HEK293T (cell line): ENCODE measurements at regions not wholly inside any gene's neighbourhood (a gene's known extent, or its start where the extent isn't known, plus 50 kb on each side); places are given as distances from the start of the nearest gene placed in this dataset.

Experiments used
- CTCF ChIA-PET: fragments of 350-600 bp; formaldehyde crosslinking; extraction: SDS; loops from one replicate; lab custom pipeline; 2021; ENCODE audit warnings: antibody characterized with exemption, inconsistent platforms; lab: Yijun Ruan, JAX
- POLR2A ChIA-PET: fragments of 350-600 bp; formaldehyde crosslinking; extraction: SDS; loops from one replicate; lab custom pipeline; 2020; ENCODE audit warnings: antibody characterized with exemption, inconsistent platforms; lab: Yijun Ruan, JAX
- DNase-seq: peaks from one replicate; pipeline ENCODE4 v3.0.0; 2012; ENCODE audit warnings: mixed read lengths; ENCODE audit errors: extremely low spot score
- ARNT ChIP-seq: fragments of 450-650 bp; IDR thresholded peaks from 2 replicates; pipeline ENCODE4 v1.6.1; 2017; ENCODE audit warnings: mild to moderate bottlenecking
- BHLHE40 ChIP-seq: fragments of 450-650 bp; IDR thresholded peaks from 2 replicates; pipeline ENCODE4 v1.6.1; 2016; ENCODE audit warnings: mild to moderate bottlenecking, moderate library complexity, borderline replicate concordance
- CTBP1 ChIP-seq: fragments of 450-650 bp; IDR thresholded peaks from 2 replicates; pipeline ENCODE4 v1.6.1; 2016; ENCODE audit warnings: borderline replicate concordance
- ELF4 ChIP-seq: fragments of 450-650 bp; IDR thresholded peaks from 2 replicates; pipeline ENCODE4 v1.6.1; 2017; ENCODE audit warnings: antibody characterized with exemption
- FOXA1 ChIP-seq: fragments of 450-650 bp; IDR thresholded peaks from 2 replicates; pipeline ENCODE4 v1.6.1; 2016; ENCODE audit warnings: mild to moderate bottlenecking
- FOXK2 ChIP-seq: fragments of 450-650 bp; IDR thresholded peaks from 2 replicates; pipeline ENCODE4 v1.6.1; 2016; ENCODE audit warnings: mild to moderate bottlenecking
- FOXM1 ChIP-seq: fragments of 450-650 bp; IDR thresholded peaks from 2 replicates; pipeline ENCODE4 v1.6.1; 2017; ENCODE audit warnings: mild to moderate bottlenecking, borderline replicate concordance
- HDGF ChIP-seq: fragments of 450-650 bp; IDR thresholded peaks from 2 replicates; pipeline ENCODE4 v1.6.1; 2017; ENCODE audit warnings: antibody characterized with exemption, borderline replicate concordance
- L3MBTL2 ChIP-seq: fragments of 450-650 bp; conservative IDR thresholded peaks from 2 replicates; pipeline ENCODE4 v1.6.1; 2016; ENCODE audit warnings: mild to moderate bottlenecking
- LEF1 ChIP-seq: fragments of 450-650 bp; IDR thresholded peaks from 2 replicates; pipeline ENCODE4 v1.6.1; 2017; ENCODE audit warnings: mild to moderate bottlenecking, borderline replicate concordance
- NFRKB ChIP-seq: fragments of 450-650 bp; IDR thresholded peaks from 2 replicates; pipeline ENCODE4 v1.6.1; 2016; ENCODE audit warnings: mild to moderate bottlenecking, moderate library complexity
- PKNOX1 ChIP-seq: fragments of 450-650 bp; IDR thresholded peaks from 2 replicates; pipeline ENCODE4 v1.6.1; 2016
- SP1 ChIP-seq: fragments of 450-650 bp; IDR thresholded peaks from 2 replicates; pipeline ENCODE4 v1.6.1; 2017
- SUZ12 ChIP-seq: fragments of 450-650 bp; IDR thresholded peaks from 2 replicates; pipeline ENCODE4 v1.6.1; 2016; ENCODE audit warnings: mild to moderate bottlenecking
- TARDBP ChIP-seq: fragments of 450-650 bp; IDR thresholded peaks from 2 replicates; pipeline ENCODE4 v1.6.1; 2016
- ZNF384 ChIP-seq: fragments of 450-650 bp; IDR thresholded peaks from 2 replicates; pipeline ENCODE4 v1.6.1; 2016

GRCh38 chr10:57818522-57818921, 449.2 kb downstream of the IPMK start:
- no peak for DNase-seq
- ChIA-PET POLR2A (no interaction called here), CTCF (no interaction called here)
- TF ChIP-seq SP1 = no peak
- TF ChIP-seq PKNOX1 = no peak
- TF ChIP-seq ARNT = no peak
- TF ChIP-seq BHLHE40 = no peak
- TF ChIP-seq FOXM1 = no peak
- no peak for TF ChIP-seq TARDBP
- TF ChIP-seq SUZ12 = no peak
- no peak for TF ChIP-seq NFRKB
- no peak for TF ChIP-seq ELF4
- no peak for TF ChIP-seq HDGF
- TF ChIP-seq CTBP1 = no peak
- TF ChIP-seq FOXK2 = no peak
- no peak for TF ChIP-seq L3MBTL2
- no peak for TF ChIP-seq FOXA1
- TF ChIP-seq ZNF384 = no peak
- TF ChIP-seq LEF1 = no peak

- ChIA-PET CTCF (no interaction called here), POLR2A (no interaction called here)
- TF ChIP-seq CTBP1 = no peak
- TF ChIP-seq SUZ12 = no peak
- no peak for TF ChIP-seq NFRKB
- TF ChIP-seq TARDBP = no peak
- TF ChIP-seq PKNOX1 = no peak
- TF ChIP-seq ELF4 = no peak
- TF ChIP-seq HDGF = no peak
- TF ChIP-seq LEF1 = no peak
- TF ChIP-seq ARNT = no peak
- TF ChIP-seq FOXA1 = no peak
- no peak for DNase-seq
Observed at GRCh38 chr10:57817741-57818140, 450.0 kb downstream of the IPMK start.

GRCh38 chr10:57815949-57816348, 451.7 kb downstream of the IPMK start:
- DNase-seq = no peak
- ChIA-PET CTCF (no interaction called here), POLR2A (no interaction called here)
- TF ChIP-seq ARNT = no peak
- TF ChIP-seq ELF4 = no peak
- TF ChIP-seq NFRKB = no peak
- TF ChIP-seq PKNOX1 = no peak
- TF ChIP-seq SP1 = no peak
- no peak for TF ChIP-seq CTBP1
- TF ChIP-seq L3MBTL2 = no peak
- TF ChIP-seq LEF1 = no peak
- TF ChIP-seq SUZ12 = no peak
- no peak for TF ChIP-seq TARDBP
- no peak for TF ChIP-seq BHLHE40
- no peak for TF ChIP-seq ZNF384
- TF ChIP-seq HDGF = no peak
- no peak for TF ChIP-seq FOXM1

- DNase-seq = no peak
- ChIA-PET POLR2A (no interaction called here), CTCF (no interaction called here)
- no peak for TF ChIP-seq SUZ12
- TF ChIP-seq L3MBTL2 = no peak
- TF ChIP-seq FOXM1 = no peak
- no peak for TF ChIP-seq HDGF
- no peak for TF ChIP-seq TARDBP
- no peak for TF ChIP-seq PKNOX1
- TF ChIP-seq ELF4 = no peak
- no peak for TF ChIP-seq ARNT
- no peak for TF ChIP-seq CTBP1
- TF ChIP-seq ZNF384 = no peak
- no peak for TF ChIP-seq SP1
- TF ChIP-seq NFRKB = no peak
- TF ChIP-seq FOXA1 = no peak
- TF ChIP-seq BHLHE40 = no peak
- no peak for TF ChIP-seq LEF1
Observed at GRCh38 chr10:57809961-57810360, 457.7 kb downstream of the IPMK start.

GRCh38 chr10:57807906-57808305, 459.8 kb downstream of the IPMK start:
- no peak for TF ChIP-seq ELF4
- TF ChIP-seq FOXM1 = no peak
- no peak for TF ChIP-seq FOXK2
- TF ChIP-seq NFRKB = no peak
- no peak for TF ChIP-seq TARDBP
- no peak for TF ChIP-seq LEF1
- no peak for TF ChIP-seq CTBP1
- no peak for TF ChIP-seq L3MBTL2
- no peak for TF ChIP-seq PKNOX1
- TF ChIP-seq SUZ12 = no peak
- TF ChIP-seq ARNT = no peak
- ChIA-PET POLR2A (no interaction called here), CTCF (no interaction called here)
- no peak for DNase-seq
